ENCODE measurements at regions not wholly inside any gene's neighbourhood (a gene's known extent, or its start where the extent isn't known, plus 50 kb on each side); places are given as distances from the start of the nearest gene placed in this dataset.

- no peaks in the 10 kb centered on the region for H3K9me3 ChIP-seq
- TF ChIP-seq POLR2A (IDR thresholded peaks at IDR 0.05) (no peak), CTCF (IDR thresholded peaks at IDR 0.05) (no peak), EP300 (IDR thresholded peaks at IDR 0.05) (no peak)
- no peak overlapping the region for H3K4me3 ChIP-seq
- H3K27ac ChIP-seq, result no peak overlapping the region
- DNase-seq, result no peak
- no peaks in the 10 kb centered on the region for H3K27me3 ChIP-seq
- H3K4me1 ChIP-seq (ENCODE audit: insufficient read depth), result no peaks in the 10 kb centered on the region
- intact Hi-C loops (cut with DNase I), result no loop called here
- WGBS, 3 donors, result 88 to 90% (median 89%) methylated on average over 5 of the region's 5 CpGs
- no peaks in the 10 kb centered on the region for H3K36me3 ChIP-seq
Observed at GRCh38 chr6:128754658-128755256, 128.2 kb upstream of the LAMA2 start.

- Histone ChIP-seq H3K36me3 (no peaks in the 10 kb centered on the region), H3K4me1 (ENCODE audit: insufficient read depth) (no peaks in the 10 kb centered on the region), H3K9me3 (no peaks in the 10 kb centered on the region), H3K27ac (no peak overlapping the region), H3K27me3 (no peaks in the 10 kb centered on the region), H3K4me3 (no peak overlapping the region)
- TF ChIP-seq CTCF (IDR thresholded peaks at IDR 0.05) (no peak), POLR2A (IDR thresholded peaks at IDR 0.05) (no peak), EP300 (IDR thresholded peaks at IDR 0.05) (no peak)
- DNase-seq, result no peak
- intact Hi-C loops (cut with DNase I), result no loop called here
- 28 to 47% (median 33%) methylated on average over 5 of the region's 5 CpGs for WGBS, 3 donors
Observed at GRCh38 chr6:128743974-128744765, 138.8 kb upstream of the LAMA2 start.

GRCh38 chr6:128742900-128743299, 140.0 kb upstream of the LAMA2 start:
- intact Hi-C loops (cut with DNase I), result no loop called here
- Histone ChIP-seq H3K4me3 (no peak overlapping the region), H3K9me3 (no peaks in the 10 kb centered on the region), H3K27me3 (no peaks in the 10 kb centered on the region), H3K36me3 (no peaks in the 10 kb centered on the region), H3K4me1 (ENCODE audit: insufficient read depth) (no peaks in the 10 kb centered on the region), H3K27ac (no peak overlapping the region)
- TF ChIP-seq EP300 (IDR thresholded peaks at IDR 0.05) (no peak), CTCF (IDR thresholded peaks at IDR 0.05) (no peak), POLR2A (IDR thresholded peaks at IDR 0.05) (no peak)
- 91 to 97% (median 93%) methylated on average over 10 of the region's 10 CpGs for WGBS, 3 donors
- no peak for DNase-seq

- H3K27ac ChIP-seq, result no peak overlapping the region
- no peaks in the 10 kb centered on the region for H3K4me1 ChIP-seq (ENCODE audit: insufficient read depth)
- no peaks in the 10 kb centered on the region for H3K9me3 ChIP-seq
- no peaks in the 10 kb centered on the region for H3K27me3 ChIP-seq
- WGBS, 3 donors, result 91 to 95% (median 94%) methylated on average over 1 of the region's 1 CpG
- intact Hi-C loops (cut with DNase I), result no loop called here
- no peaks in the 10 kb centered on the region for H3K36me3 ChIP-seq
- TF ChIP-seq CTCF (IDR thresholded peaks at IDR 0.05) (no peak), EP300 (IDR thresholded peaks at IDR 0.05) (no peak), POLR2A (IDR thresholded peaks at IDR 0.05) (no peak)
- no peak overlapping the region for H3K4me3 ChIP-seq
- DNase-seq, result no peak
Observed at GRCh38 chr6:128740951-128741350, 142.0 kb upstream of the LAMA2 start.
